Eye (tissue), 1 donor: ENCODE measurements at regions not wholly inside any gene's neighbourhood (a gene's known extent, or its start where the extent isn't known, plus 50 kb on each side); places are given as distances from the start of the nearest gene placed in this dataset.
A peak's percentile ranks its signal among the peaks of the same experiment; 100 is the strongest.

ENCODE experiments used
- DNase-seq: peaks from one replicate; pipeline ENCODE4 v3.0.0-alpha.2; 2015

DNA sequence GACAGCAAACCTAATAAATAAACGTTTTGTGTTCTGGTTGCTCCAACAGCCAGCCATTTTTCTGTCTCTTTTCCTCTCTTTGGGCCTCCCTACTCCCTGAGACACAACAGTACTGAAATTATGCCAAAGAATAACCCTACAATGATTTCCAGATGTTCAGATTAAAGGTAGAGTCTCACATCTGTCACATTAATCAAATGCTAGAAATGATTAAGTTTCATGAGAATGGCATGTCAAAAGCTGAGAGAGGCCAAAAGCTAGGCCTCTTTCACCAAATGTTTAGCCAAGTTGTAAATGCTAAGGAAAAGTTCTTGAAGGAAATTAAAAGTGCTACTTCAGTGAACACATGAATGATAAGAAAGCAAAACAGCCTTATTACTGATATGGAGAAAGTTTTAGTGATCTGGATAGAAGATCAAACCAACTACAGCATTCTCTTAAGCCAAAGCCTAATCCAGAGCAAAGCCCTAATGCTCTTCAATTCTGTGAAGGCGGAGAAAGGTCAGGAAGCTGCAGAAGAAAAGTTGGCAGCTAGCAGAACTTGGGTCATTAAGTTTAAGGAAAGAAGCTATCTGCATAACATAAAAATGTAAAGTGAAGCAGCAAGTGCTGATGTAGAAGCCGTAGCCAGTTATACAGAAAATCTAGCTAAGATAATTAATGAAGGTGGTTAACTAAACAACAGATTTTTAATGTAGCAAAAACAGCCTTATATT lies 182.1 kb upstream of the NUDT6 start:
- peak; percentile 41 for DNase-seq

DNA sequence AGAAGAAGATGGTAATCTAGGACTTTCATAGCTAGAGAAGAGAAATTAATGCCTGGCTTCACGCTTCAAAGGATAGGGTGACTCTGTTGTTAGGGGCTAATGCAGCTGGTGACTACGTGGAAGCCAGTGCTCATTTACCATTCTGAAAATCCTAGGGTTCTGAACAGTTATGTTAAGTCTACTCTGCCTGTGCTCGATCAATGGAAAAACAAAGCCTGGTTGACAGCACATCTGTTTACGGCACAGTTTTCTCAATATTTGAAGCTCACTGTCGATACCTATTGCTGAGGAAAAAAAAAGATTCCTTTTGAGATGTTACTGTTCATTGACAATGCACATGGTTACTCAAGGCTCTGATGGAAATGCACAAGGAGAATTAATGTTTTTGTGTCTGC lies 182.6 kb upstream of the NUDT6 start:
- peak; percentile 21 for DNase-seq

DNA sequence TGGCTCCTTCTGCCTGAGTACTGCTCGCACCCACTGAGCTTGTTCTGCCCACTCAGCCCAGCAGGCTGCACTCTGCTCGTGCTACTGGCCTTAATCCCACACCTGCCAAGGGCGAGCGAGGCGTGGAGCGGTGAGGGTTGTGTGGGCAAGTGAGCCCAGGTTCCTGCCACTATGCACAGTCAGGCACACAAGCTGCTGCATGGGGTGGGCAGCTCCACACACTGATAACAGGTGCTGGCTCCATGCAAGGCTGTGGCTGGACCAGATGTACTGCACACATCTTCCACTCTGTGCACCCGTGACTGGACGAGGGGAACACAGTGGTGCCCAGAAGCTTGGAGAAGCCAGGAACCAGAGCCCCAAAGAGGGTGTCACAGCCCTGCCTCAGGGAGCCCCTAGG lies 184.3 kb upstream of the NUDT6 start:
- no peak for DNase-seq

DNA sequence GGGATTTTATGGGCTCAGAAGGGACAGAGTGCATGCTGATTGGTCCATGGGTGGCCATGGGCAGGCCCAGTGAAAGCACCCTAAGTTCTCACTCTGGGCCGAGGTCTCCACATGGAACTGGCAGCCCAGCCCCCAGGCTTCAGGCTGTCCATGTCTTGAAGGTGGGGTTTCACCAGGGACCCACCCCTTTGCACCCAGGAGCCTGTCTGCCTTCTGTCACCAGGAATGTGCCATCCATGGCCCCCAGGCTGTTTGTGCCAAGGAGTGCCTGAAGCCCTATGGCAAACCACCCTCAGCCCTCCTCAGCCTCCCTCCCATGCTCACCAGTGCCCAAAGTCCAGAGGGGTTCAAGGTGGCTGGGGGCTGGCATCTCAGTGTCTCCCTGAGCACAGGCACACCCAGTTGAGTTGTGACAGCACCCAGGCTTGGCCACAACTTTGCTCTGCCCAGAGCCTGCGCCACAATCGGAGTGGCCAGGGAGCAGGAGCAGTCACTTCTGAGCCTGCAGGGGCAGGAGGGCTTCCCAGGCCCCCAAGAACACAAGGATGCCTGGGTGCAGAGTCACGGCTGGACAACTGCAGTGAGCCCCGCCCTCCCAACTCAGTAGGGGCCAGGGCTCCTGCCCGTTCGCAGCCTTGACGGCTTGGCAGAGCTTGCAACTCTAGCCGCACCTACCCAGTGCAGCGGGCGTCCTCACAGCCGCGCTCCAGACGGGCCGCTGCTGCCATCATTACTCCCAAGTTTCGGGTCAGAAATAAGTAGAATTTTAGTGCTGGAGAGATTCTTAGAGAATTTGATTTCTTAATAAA lies 185.3 kb upstream of the NUDT6 start:
- no peak for DNase-seq

DNA sequence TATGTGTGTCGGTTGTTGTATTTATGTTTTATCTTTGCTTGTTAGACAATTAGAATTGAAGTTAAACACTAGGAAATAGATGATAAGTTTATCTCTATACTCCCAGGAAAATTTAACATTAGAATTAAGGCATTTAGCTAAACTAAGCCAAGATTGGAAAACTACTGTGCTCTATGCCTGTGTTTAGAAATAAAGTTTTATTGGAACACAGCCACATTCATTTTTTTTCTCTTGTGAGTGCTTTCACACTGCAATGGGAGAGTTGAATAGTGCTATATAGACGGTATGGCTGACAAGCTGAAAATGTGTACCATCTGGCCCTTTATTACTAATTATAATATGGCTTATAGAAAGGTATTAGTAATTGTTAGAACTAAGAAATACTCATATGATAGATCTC lies 186.7 kb upstream of the NUDT6 start:
- no peak for DNase-seq

DNA sequence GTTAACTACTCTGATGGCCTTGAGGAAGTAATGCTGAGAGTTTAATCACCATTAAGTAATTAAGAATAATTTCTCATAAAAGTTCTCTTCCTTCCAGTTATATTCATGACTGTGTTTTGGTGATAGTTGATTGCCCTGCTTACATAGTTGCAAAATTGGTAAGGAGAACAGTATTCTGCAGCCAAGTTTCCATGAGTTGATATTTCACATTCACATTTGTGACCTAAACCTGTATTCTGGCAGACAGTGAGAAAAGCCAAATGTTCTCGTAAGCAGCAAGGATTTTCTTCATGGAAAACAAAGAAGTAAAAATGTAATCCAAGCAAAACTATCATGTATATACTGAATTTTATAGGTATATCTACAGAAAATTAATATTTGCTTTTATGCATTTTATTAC lies 187.8 kb upstream of the NUDT6 start:
- no peak for DNase-seq

DNA sequence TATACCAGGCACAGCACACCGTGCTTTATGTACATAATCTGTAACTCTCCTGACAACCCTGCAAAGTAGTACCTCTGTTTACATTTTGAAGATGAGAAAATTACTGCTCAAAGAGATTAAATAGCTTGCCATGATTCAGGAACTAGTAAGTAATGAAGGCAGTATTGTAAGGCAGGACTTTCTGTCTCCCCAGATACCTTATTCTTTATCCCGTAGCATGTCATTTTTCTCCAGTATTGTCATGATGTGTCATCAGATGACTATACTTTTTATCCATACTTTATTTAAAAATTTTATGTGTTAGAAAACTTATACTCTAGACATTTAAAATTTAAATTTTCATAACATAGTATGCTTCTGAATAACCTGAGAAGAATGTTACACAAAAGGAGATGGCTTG lies 188.3 kb upstream of the NUDT6 start:
- no peak for DNase-seq

DNA sequence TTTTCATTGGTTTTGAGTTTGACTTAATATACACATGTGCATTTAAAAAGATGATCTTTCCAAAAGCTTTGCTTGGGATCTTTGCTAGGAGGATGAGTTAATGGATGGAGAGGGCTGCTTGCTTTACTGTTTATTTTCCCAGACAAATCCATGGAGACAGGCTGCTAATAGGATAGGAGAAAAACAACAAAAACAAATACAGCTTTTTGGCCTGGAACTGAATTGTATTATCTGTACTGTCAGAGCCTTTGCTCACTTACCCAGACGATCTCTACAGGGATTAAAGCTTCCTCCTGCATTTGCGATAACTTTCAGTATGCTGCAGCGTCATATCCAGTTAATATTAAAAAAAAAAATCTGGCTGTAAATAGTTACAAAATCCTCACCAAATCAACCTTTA lies 190.8 kb upstream of the NUDT6 start:
- DNase-seq: peak; percentile 31

DNA sequence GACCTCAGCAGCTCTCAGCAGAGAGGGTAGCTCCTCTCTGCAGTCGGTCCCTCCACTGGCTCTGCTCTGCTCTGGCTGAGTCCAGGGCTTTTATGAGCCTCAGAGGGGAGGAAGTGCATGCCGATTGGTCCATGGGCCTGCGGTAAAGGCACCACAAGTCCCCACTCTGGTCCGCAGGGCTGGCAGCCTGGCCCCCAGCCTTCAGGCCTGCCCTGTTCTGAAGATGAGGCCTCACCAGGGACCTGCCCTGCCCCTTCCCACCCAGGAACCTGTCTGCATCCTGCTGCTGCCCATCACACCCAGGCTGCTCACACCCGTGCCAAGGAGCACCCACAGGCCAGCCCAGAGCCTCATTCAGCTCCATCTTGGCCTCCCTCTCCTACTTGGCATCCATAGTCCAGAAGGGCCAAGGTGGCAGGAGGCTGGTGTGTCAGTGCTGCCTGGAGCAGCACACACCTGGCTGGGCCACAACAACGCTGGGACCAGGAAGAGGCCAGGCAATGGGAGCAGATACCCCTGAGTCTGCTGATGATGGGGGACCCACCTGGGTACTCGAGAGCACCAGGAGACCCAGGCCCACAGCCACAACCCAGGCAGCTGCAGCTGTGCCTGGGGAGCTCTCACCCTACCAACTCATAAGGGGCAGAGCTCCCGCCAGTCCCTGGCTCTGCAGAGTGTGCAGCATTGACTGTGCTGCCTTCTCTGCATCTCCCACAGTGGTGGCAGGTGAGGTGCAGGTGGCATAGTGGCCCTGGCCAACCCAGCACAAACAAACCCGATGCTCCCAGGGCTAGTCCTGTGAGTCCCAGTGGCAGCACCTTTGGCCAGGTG lies 191.9 kb upstream of the NUDT6 start:
- DNase-seq: no peak

DNA sequence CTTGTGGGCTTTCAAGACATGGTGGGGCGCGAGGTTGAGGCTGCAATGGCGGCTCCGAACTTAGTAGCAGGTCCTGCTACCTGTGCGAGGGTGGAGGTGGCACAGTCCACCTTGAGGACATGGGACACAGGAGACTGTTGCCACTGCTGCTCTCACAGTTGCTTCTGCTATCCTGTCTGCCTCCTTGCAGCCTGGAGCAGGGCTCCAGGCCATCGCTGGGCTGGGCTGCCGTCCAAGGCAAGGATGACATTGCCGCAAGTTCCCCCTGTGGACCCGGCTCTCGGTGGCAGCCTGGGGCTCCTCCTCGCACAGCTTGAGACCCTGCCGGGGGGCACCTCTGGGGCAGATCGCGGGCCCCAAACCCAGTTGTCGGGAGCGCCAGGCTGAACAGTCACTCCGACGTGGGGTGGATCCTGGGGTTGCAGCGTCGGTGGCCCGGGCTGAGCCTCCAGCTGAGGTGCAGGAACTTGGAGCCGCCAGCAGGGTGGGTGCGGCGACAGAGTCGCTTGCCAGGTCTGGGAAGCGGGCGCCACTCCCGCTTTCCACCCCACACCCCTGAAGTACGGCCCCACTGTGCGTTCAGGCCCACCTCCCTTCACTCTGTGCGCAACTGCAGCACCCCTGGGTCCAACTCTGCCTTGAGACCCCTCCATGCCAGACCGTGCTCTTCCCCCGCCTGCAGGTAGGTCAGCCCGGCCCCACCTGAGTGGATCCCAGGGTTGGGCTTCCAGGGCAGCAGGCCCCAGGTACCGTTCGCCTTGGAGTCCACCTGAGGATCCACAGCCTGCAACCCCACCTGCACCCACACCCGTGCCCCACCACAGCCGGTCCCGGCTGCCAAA lies 192.7 kb upstream of the NUDT6 start:
- no peak for DNase-seq

DNA sequence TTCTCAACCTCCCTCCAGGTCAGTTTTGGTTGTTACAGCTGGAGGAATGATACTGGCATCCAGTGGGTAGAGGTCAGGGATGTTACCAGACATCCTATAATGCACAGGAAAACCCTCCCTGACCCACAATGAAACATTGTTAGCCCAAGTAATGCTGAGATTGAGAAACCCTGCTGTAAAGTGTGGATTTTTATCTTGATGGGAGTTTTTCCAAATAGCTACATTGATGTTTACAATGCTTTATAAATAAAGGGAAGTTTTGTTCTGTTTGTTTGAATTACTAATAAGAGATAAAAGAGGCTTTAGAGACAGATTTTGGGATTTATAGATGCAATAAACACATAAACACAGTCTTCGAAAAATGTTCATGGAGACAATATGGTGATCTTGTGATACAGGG lies 194.0 kb upstream of the NUDT6 start:
- DNase-seq: no peak

DNA sequence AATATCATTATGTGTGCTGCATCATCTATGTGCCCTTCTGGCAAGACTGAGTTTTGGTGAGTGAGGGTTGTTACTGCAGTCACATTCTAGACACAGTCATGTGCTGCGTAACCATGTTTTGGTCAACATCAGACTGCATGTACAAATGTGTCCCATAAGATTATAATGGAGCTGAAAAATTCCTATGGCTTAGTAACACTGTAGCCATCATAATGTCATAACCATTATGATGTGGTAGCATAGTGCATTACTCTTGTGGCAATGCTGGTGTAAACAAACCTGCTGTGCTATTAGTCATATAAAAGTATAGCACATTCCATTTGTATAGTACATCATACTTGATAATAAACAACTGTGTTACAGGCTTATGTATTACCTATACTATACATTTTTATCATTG lies 198.1 kb upstream of the NUDT6 start:
- DNase-seq: no peak

DNA sequence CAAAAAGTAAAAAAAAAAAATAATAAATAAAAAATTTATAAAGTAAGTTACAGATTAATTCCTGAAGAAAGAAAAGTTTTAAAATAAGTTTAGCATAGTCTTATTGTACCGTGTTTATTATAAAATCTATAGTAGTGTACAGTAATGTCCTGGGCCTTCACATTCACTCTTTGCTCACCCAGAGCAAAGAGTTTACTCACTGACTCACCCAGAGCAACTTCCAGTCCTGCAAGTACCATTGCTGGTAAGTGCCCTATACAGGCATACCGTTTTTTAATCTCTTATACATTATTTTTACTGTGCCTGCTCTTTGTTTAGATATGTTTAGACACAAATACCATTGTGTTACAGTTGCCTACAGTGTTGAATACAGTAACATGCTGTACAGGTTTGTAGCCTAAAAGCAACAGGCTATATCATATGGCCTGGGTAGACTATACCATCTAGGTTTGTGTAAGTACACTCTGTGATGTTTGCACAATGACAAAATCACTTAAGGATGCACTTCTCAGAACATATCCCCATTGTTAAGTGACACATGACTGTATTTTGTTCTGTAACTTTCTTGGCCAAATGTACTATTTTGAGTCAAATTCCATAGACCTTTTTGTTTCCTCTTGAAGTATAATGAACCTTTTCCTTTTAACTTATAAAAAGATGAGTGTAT lies 199.0 kb upstream of the NUDT6 start:
- DNase-seq: no peak

DNA sequence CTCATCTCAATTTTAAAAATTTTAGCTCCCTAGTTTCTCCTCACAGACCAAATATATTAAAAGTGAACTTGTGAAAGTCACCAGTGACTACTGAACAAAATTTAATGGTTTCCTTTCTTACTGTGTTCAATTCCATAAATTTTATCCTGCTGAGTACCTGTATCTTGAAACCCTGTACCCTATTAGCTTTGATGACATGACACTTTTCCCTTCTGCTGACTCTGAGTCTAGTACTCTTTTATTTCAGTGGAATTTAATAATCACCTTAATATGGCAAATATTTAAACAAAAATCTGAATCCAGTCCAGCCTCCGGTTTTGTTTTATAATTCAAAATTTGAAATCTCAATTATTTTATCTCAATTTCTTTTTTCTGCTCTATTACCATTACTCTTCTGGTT lies 203.1 kb upstream of the NUDT6 start:
- DNase-seq: no peak

DNA sequence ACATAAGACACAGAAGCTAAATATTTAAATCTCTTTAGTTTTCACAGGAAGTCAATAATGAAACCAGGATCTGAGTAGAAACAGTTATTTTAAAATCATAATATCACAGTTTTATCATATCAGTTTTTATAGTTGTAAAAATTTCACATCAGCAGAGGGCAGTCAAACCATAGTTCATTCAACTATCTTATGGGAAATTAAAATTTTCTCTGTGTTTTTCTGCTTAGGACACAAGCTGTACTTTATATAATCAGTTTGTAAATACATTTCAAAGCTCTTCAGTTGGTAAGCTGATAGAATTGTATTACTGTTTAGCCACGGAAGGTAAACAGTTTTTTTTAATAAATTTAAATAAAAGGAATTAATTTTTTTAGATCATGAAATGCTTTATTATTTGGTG lies 204.8 kb upstream of the NUDT6 start:
- DNase-seq: peak; percentile 59

DNA sequence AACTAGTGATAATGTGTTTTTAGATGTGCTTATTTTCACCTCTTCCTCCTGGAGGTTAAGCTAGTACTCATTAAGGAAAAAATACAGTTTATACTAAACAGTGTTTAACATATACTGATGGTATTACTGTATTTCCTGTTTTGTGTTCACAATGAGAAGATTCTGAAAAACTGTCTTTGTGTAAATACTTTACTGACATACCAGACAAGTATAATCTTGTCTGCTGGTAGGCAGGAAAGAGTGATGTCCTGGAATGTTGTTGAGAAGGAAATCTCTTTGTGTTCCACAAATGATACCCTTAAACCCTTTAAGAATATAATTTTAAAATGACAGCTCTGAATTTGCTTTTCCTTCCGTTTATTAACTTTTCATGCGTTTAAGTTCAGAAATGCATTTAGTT lies 205.5 kb upstream of the NUDT6 start:
- peak; percentile 16 for DNase-seq

DNA sequence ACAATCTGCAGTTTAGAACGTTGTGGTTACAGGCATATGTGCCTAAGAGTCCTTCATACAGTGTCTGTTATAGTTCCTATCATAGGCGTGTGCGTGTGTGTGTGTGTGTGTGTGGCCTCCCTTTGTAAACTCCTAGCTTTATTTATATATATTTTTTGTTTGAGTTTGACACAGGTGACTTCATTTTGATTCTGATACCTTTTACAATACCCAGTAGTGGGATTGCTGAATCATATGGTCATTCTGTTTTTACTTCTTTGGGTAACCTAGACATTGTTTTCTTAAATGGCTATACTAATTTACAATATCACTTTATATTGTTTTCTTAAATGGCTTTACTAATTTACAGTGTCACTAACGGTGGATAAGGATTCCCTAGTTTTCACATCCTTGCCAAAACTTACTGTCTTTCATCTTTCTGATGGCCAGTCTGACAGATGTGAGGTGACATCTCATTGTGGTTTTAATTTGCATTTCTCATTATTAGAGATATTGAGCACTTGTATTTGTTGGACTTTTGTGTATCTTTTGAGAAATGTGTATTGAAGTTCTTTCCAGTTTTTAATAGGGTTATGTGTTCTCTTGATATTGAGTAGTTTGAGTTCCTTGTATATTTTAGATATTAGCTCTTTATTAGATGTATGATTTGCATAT lies 211.1 kb upstream of the NUDT6 start:
- DNase-seq: no peak

DNA sequence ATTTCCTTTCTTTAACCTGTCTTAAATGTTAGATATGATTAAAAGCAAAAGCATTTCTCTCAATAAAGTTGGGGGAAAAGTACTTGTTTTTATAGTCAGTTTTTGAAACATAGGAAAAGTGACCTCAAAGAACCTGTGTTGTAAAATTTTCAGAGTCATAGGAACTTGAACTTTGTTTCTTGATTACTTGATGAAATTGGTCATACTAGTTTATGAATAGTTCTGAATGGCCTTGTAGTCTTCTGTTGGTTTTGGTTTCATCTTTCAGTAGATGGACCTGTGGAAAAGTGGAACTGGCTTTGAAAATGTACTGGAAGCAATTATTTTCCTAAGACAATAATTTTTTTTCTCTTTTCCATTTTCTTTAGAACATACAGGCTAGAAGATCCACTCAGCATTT lies 222.2 kb upstream of the NUDT6 start:
- DNase-seq: no peak

DNA sequence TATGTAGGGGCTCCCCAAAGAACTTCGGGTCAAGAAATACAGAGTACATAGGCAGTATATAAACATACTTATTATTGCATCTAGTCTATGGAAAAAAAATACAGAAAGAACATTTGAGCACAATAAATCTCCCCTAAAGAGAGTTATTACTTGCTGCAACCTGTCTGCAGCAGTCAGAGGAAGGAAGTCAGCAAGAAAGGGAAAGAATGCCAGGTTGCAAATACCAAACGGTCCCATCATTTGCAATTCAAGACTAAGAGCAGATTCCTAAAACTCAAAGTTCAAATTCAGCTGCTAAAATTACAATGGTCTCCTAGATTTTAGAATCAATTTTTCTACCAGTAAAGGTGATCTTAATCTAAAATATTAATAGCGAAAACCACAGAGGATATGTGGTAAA lies 236.2 kb upstream of the NUDT6 start:
- DNase-seq: no peak

DNA sequence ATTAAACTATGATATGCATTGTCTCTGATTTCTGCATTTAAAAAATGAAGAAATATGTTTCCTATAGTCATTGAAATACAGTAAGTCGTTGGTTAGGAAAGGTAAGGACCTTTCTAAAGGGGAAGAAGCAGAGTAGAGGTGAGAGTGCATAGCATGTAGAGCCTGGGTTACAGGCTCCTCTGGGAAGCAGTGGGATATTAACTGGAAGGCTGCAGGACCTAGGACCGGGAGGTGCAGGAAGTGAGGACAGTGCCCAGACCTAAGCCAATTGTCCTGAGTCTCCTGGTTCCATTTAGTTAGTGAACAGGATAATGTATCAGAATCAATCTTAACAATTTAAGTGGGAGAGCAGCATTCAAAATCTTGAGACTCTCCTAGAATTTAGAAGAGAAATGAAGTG lies 237.1 kb upstream of the NUDT6 start:
- no peak for DNase-seq

DNA sequence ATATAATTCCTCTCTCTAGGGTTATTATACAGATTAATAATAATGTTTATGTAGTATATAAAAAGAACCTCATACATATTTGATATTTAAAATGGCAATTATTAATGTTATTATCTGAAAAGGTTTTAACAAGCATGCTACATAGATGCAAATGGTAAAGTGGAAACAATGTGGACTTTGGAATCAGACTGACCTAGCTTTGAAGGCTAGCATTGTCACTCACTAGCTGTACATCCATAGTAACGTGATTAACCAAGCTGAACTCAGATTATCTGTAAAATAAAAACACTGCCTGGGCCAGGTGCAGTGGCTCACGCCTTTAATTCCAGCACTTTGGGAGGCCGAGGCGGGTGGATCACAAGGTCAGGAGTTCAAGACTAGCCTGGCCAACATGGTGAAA lies 233.7 kb upstream of the SPRY1 start:
- DNase-seq: no peak

DNA sequence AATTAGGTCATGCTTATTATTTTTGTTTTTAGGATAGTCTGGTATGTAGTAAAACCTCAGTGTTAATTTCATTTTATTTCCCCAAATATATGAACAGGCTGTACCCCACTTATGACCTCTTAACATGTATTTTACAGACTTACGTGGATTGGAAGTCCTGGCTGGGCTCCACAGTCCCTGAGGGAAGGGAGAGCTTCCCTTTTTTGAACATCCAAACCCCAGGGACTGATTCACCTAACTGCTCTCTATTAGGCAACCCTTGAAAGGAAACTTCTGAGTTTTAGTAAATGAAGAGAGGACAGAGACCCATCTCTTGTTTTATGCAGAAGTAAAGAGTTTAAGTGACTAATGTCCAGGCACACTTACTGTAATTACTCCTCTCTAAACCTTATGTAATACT lies 233.1 kb upstream of the SPRY1 start:
- no peak for DNase-seq
